ENCODE measurements at regions not wholly inside any gene's neighbourhood (a gene's known extent, or its start where the extent isn't known, plus 50 kb on each side); places are given as distances from the start of the nearest gene placed in this dataset.

DNA sequence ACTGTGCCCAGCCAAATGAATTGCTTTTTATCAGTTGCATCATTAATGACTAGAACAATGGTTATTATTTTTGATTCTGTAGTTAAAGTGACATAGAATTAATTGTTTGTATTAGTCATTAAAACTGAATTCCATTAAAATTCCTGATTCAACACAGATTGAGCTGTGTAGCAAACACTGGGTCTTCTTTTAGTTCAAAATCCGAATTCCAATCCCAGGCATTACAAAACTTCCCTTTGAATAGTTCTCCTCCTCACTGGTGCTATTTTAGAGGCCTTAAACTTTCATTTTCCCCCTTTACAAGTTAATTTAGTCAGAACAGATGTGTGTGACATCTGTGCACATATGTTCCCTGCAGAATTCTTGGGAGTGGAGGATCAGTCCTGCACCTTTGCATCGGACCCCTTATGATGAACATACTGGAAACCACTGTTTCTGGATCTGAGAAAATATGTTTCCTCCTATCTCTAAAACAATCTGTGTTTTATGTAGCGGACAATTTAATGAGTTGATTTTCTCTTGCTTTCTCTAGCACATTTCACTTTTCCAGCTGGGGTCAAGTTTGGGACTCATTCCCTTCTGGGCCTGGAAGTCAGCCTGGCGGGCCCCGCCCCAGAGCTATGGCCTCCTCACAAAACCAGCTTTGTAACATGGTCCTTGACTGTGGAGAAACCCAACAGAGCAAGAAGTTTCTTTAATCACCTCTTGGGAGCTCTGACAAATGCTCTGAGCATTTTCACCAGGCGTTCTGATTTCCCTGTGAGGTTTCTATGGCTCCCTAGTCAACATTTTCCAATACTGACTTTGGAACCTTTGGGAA is 87.9 kb upstream of the MAMDC2 start:
- Mint-ChIP-seq H3K4me3 (no peak overlapping the region), H3K27me3 (peaks cover 6% of the 10 kb centered on the region), H3K4me1 (ENCODE audit: low read depth) (no peaks in the 10 kb centered on the region), H3K9me3 (no peaks in the 10 kb centered on the region), H3K27ac (no peak overlapping the region), H3K36me3 (ENCODE audit: low read depth) (no peaks in the 10 kb centered on the region)
- no peak for ATAC-seq
- CTCF ChIA-PET, result no interaction called here
- DNase-seq, result no peak
- TF ChIP-seq, protein P1, sequence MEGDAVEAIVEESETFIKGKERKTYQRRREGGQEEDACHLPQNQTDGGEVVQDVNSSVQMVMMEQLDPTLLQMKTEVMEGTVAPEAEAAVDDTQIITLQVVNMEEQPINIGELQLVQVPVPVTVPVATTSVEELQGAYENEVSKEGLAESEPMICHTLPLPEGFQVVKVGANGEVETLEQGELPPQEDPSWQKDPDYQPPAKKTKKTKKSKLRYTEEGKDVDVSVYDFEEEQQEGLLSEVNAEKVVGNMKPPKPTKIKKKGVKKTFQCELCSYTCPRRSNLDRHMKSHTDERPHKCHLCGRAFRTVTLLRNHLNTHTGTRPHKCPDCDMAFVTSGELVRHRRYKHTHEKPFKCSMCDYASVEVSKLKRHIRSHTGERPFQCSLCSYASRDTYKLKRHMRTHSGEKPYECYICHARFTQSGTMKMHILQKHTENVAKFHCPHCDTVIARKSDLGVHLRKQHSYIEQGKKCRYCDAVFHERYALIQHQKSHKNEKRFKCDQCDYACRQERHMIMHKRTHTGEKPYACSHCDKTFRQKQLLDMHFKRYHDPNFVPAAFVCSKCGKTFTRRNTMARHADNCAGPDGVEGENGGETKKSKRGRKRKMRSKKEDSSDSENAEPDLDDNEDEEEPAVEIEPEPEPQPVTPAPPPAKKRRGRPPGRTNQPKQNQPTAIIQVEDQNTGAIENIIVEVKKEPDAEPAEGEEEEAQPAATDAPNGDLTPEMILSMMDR (IDR thresholded peaks at IDR 0.05), result no peak
- intact Hi-C loops (cut with micrococcal nuclease), result no loop called here
- POLR2A ChIA-PET, result no interaction called here

DNA sequence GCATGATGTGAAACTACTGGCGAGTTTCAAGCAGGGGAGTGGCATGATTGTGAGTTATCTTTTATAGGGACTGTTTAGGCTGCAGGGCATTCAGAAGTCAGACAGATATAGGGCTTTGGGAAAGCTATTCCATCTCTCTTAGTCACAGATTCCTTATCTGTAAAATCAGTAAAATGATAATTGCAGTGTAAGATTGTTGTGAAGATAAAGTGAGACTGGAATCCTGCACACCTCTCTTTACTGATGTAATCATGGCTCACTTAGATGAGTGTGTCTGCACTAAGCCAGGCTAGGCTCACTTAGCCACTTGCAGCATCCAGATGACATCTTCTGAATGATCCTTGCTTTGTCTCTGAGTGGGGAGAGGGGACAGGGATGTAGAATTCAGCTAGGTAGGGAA is 81.8 kb upstream of the MAMDC2 start:
- Mint-ChIP-seq H3K4me3 (no peak overlapping the region), H3K9me3 (no peaks in the 10 kb centered on the region), H3K27ac (no peak overlapping the region), H3K27me3 (peaks cover 12% of the 10 kb centered on the region), H3K4me1 (ENCODE audit: low read depth) (no peaks in the 10 kb centered on the region), H3K36me3 (ENCODE audit: low read depth) (no peaks in the 10 kb centered on the region)
- CTCF ChIA-PET, result interaction anchor here (0.6 to 2.6 kb wide), 3 partner anchors 9 to 150 kb away, joined by 3 to 8 read pairs (median 3); no protein-coding TSS in a partner anchor
- TF ChIP-seq, protein P1 (IDR thresholded peaks at IDR 0.05), result no peak
- DNase-seq, result no peak
- intact Hi-C loops (cut with micrococcal nuclease), result no loop called here
- POLR2A ChIA-PET, result no interaction called here
- ATAC-seq, result no peak

DNA sequence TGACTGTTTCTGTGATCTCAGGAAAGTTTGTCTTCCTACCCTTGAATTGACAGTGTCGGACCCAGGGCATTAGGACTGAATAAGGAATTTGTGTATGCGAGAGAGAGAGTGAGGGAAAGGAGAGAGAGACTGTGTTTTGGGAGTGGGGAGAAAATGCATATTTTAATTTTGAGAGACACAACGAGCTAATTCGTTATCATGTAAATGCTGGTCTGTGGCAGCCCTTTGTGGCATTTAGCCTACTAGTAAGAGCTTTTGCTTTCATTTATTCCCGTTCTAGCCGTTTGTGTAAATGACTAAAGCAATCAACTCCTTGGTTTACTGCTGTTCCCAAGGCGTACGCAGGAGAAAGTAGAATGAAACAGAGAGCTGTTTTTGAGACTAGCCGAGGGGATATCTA is 79.8 kb upstream of the MAMDC2 start:
- H3K4me3 Mint-ChIP-seq, result no peak overlapping the region
- intact Hi-C loops (cut with micrococcal nuclease), result no loop called here
- no peaks in the 10 kb centered on the region for H3K36me3 Mint-ChIP-seq (ENCODE audit: low read depth)
- POLR2A ChIA-PET, result interaction anchor here (0.6 kb wide), 1 partner anchor 26 kb away, joined by 3 read pairs; no protein-coding TSS in a partner anchor
- no peaks in the 10 kb centered on the region for H3K4me1 Mint-ChIP-seq (ENCODE audit: low read depth)
- H3K27me3 Mint-ChIP-seq, result peaks cover 11% of the 10 kb centered on the region
- TF ChIP-seq, protein P1 (IDR thresholded peaks at IDR 0.05), result no peak
- ATAC-seq, result no peak
- H3K27ac Mint-ChIP-seq, result no peak overlapping the region
- H3K9me3 Mint-ChIP-seq, result no peaks in the 10 kb centered on the region
- no peak for DNase-seq
- CTCF ChIA-PET, result interaction anchor here (2.4 kb wide), 1 partner anchor 147 kb away, joined by 13 read pairs; no protein-coding TSS in a partner anchor

DNA sequence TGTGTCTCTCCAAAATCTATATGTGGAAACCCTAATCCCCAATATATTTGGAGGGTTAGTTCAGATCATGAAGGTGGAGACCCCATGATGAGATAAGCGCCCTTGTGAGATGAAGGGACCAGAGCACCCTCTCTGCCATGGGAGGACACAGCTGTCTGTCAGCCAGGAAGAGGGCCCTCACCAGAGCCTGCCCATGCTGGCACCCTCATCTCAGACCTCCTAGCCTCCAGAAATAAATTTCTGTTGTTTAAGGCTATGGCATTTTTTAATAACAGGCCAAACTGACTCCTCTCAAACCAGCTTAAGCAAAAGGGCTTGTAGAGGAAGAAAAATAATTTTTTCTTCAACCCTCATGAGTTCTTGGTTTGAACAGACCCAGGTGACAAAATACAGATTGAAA is 79.2 kb upstream of the MAMDC2 start:
- CTCF ChIA-PET, result interaction anchor here (2.1 to 2.4 kb wide), 2 partner anchors 147 to 638 kb away, joined by 6 to 13 read pairs; no protein-coding TSS in a partner anchor
- Mint-ChIP-seq H3K27ac (no peak overlapping the region), H3K27me3 (peaks cover 11% of the 10 kb centered on the region), H3K4me3 (no peak overlapping the region), H3K4me1 (ENCODE audit: low read depth) (no peaks in the 10 kb centered on the region), H3K9me3 (no peaks in the 10 kb centered on the region), H3K36me3 (ENCODE audit: low read depth) (no peaks in the 10 kb centered on the region)
- TF ChIP-seq, protein P1 (IDR thresholded peaks at IDR 0.05), result no peak
- ATAC-seq, result no peak
- DNase-seq, result no peak
- POLR2A ChIA-PET, result interaction anchor here (0.6 kb wide), 1 partner anchor 27 kb away, joined by 3 read pairs; no protein-coding TSS in a partner anchor
- intact Hi-C loops (cut with micrococcal nuclease), result no loop called here
